ENCODE measurements at regions not wholly inside any gene's neighbourhood (a gene's known extent, or its start where the extent isn't known, plus 50 kb on each side); places are given as distances from the start of the nearest gene placed in this dataset.

DNA sequence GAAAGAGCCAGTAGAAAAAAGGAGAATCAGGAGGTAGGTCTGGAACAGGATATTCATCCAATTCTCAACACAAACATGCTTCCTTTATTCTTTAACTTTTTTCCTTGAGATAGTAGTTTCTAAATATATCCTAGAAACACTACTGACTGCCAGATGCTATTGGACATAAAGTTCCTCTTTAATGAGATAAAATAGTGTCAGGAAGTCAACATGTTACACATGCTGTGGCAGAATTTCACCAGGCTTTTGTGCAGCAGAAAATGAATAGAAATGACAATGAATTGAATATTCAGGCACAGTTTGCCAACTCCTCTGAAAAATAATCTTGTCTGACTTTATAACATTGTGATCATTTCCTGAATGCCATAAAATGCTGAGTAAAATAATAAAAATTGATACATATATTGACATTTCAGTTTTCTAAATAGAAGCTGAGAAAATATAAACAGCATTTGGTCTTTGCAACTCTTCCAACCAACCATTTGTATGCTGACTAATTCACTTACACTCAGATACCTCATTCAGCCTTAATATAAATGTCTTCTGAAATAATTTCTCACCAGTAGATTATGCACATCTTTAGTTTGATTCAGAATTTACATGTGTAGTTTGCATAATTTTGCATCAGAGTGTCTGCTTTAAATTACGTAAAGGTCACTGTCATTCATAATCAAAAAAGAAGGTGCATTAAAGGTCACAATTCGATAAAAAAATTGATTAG lies 486.1 kb upstream of the ADGRL2 start:
- no peaks in the 10 kb centered on the region for H3F3A ChIP-seq (ENCODE audit: insufficient read depth, low read length, poor library complexity, severe bottlenecking)
- H3K36me3 ChIP-seq (ENCODE audit: insufficient read depth, low read length): no peaks in the 10 kb centered on the region
- no peak overlapping the region for H3K27ac ChIP-seq (ENCODE audit: low read length)
- H4K20me1 ChIP-seq (ENCODE audit: insufficient read depth): no peaks in the 10 kb centered on the region
- no peaks in the 10 kb centered on the region for H3K9me3 ChIP-seq (ENCODE audit: low read length)
- no peak for TF ChIP-seq POLR2AphosphoS5 (IDR thresholded peaks at IDR 0.05)
- TF ChIP-seq MXI1 (conservative IDR thresholded peaks at IDR 0.05; ENCODE audit: poor library complexity, severe bottlenecking): no peak
- TF ChIP-seq, protein P1, sequence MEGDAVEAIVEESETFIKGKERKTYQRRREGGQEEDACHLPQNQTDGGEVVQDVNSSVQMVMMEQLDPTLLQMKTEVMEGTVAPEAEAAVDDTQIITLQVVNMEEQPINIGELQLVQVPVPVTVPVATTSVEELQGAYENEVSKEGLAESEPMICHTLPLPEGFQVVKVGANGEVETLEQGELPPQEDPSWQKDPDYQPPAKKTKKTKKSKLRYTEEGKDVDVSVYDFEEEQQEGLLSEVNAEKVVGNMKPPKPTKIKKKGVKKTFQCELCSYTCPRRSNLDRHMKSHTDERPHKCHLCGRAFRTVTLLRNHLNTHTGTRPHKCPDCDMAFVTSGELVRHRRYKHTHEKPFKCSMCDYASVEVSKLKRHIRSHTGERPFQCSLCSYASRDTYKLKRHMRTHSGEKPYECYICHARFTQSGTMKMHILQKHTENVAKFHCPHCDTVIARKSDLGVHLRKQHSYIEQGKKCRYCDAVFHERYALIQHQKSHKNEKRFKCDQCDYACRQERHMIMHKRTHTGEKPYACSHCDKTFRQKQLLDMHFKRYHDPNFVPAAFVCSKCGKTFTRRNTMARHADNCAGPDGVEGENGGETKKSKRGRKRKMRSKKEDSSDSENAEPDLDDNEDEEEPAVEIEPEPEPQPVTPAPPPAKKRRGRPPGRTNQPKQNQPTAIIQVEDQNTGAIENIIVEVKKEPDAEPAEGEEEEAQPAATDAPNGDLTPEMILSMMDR (IDR thresholded peaks at IDR 0.05; ENCODE audit: poor library complexity, severe bottlenecking): no peak
- no peak for TF ChIP-seq TAF1 (IDR thresholded peaks at IDR 0.05; ENCODE audit: low read depth)
- TF ChIP-seq EP300 (conservative IDR thresholded peaks at IDR 0.05; ENCODE audit: poor library complexity, severe bottlenecking): no peak
- TF ChIP-seq, protein P2, sequence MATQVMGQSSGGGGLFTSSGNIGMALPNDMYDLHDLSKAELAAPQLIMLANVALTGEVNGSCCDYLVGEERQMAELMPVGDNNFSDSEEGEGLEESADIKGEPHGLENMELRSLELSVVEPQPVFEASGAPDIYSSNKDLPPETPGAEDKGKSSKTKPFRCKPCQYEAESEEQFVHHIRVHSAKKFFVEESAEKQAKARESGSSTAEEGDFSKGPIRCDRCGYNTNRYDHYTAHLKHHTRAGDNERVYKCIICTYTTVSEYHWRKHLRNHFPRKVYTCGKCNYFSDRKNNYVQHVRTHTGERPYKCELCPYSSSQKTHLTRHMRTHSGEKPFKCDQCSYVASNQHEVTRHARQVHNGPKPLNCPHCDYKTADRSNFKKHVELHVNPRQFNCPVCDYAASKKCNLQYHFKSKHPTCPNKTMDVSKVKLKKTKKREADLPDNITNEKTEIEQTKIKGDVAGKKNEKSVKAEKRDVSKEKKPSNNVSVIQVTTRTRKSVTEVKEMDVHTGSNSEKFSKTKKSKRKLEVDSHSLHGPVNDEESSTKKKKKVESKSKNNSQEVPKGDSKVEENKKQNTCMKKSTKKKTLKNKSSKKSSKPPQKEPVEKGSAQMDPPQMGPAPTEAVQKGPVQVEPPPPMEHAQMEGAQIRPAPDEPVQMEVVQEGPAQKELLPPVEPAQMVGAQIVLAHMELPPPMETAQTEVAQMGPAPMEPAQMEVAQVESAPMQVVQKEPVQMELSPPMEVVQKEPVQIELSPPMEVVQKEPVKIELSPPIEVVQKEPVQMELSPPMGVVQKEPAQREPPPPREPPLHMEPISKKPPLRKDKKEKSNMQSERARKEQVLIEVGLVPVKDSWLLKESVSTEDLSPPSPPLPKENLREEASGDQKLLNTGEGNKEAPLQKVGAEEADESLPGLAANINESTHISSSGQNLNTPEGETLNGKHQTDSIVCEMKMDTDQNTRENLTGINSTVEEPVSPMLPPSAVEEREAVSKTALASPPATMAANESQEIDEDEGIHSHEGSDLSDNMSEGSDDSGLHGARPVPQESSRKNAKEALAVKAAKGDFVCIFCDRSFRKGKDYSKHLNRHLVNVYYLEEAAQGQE (IDR thresholded peaks at IDR 0.05; ENCODE audit: borderline replicate concordance): no peak
- TF ChIP-seq RAD21 (conservative IDR thresholded peaks at IDR 0.05): no peak
- TF ChIP-seq SMC3 (conservative IDR thresholded peaks at IDR 0.05; ENCODE audit: poor library complexity): no peak
- no peak for TF ChIP-seq EZH2 (IDR thresholded peaks at IDR 0.05; ENCODE audit: borderline replicate concordance, insufficient read depth, low read length, poor library complexity, severe bottlenecking)
- no peak overlapping the region for H3K9ac ChIP-seq (ENCODE audit: low read length)
- no peak overlapping the region for H3K4me2 ChIP-seq (ENCODE audit: low read length)
- H3K9me2 ChIP-seq (ENCODE audit: insufficient read depth, low read length): no peaks in the 10 kb centered on the region
- H2AFZ ChIP-seq (ENCODE audit: low read depth, low read length): no peak overlapping the region
- H3K79me2 ChIP-seq (replicated peaks; ENCODE audit: insufficient read depth, low read length): no peaks in the 10 kb centered on the region
- no peak overlapping the region for H3K4me3 ChIP-seq (ENCODE audit: low read length)
- no peaks in the 10 kb centered on the region for H3K27me3 ChIP-seq (ENCODE audit: insufficient read depth, low read depth, low read length)

DNA sequence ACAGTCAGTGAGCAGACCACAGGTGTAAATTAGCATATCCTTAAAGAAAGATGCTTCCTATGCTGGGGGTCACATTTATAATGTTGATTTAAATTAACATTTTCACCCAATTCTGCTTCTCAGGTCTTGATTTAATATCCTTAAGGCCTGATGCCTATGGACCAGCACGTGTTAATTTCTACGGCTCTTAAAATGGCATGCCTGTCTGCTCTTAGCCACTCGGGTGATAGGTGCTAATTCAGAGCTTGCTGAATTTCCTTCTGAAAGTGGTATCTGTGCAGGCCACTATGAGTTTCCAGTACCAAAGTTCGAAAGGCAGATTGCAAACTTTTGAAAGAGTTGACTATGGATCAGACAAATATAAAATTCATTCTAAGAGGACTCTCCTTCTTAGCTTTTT lies 487.4 kb upstream of the ADGRL2 start:
- H3F3A ChIP-seq (ENCODE audit: insufficient read depth, low read length, poor library complexity, severe bottlenecking): no peaks in the 10 kb centered on the region
- no peak overlapping the region for H3K27ac ChIP-seq (ENCODE audit: low read length)
- H3K27me3 ChIP-seq (ENCODE audit: insufficient read depth, low read depth, low read length): no peaks in the 10 kb centered on the region
- H3K79me2 ChIP-seq (replicated peaks; ENCODE audit: insufficient read depth, low read length): no peaks in the 10 kb centered on the region
- no peak overlapping the region for H3K4me2 ChIP-seq (ENCODE audit: low read length)
- no peak for TF ChIP-seq MXI1 (conservative IDR thresholded peaks at IDR 0.05; ENCODE audit: poor library complexity, severe bottlenecking)
- TF ChIP-seq TAF1 (IDR thresholded peaks at IDR 0.05; ENCODE audit: low read depth): no peak
- TF ChIP-seq POLR2AphosphoS5 (IDR thresholded peaks at IDR 0.05): no peak
- TF ChIP-seq, protein P2 (IDR thresholded peaks at IDR 0.05; ENCODE audit: borderline replicate concordance): no peak
- TF ChIP-seq, protein P1 (IDR thresholded peaks at IDR 0.05; ENCODE audit: poor library complexity, severe bottlenecking): no peak
- no peak for TF ChIP-seq EP300 (conservative IDR thresholded peaks at IDR 0.05; ENCODE audit: poor library complexity, severe bottlenecking)
- no peak for TF ChIP-seq RAD21 (conservative IDR thresholded peaks at IDR 0.05)
- no peak for TF ChIP-seq EZH2 (IDR thresholded peaks at IDR 0.05; ENCODE audit: borderline replicate concordance, insufficient read depth, low read length, poor library complexity, severe bottlenecking)
- TF ChIP-seq SMC3 (conservative IDR thresholded peaks at IDR 0.05; ENCODE audit: poor library complexity): no peak
- H2AFZ ChIP-seq (ENCODE audit: low read depth, low read length): no peak overlapping the region
- H3K9ac ChIP-seq (ENCODE audit: low read length): no peak overlapping the region
- H4K20me1 ChIP-seq (ENCODE audit: insufficient read depth): no peaks in the 10 kb centered on the region
- no peaks in the 10 kb centered on the region for H3K9me2 ChIP-seq (ENCODE audit: insufficient read depth, low read length)
- H3K4me3 ChIP-seq (ENCODE audit: low read length): no peak overlapping the region
- H3K36me3 ChIP-seq (ENCODE audit: insufficient read depth, low read length): no peaks in the 10 kb centered on the region
- no peaks in the 10 kb centered on the region for H3K9me3 ChIP-seq (ENCODE audit: low read length)

Data from neural cell (in vitro differentiated cells).